H1 (cell line): ENCODE measurements at regions not wholly inside any gene's neighbourhood (a gene's known extent, or its start where the extent isn't known, plus 50 kb on each side); places are given as distances from the start of the nearest gene placed in this dataset.

Source experiments
- CTCF ChIA-PET: fragments of 300-600 bp; sonication (Branson Sonifier 250); formaldehyde crosslinking; loops from one replicate; lab custom pipeline; 2021; ENCODE audit not compliant: partially characterized antibody; lab: Charles Lee
- POLR2A ChIA-PET: fragments of 300-600 bp; sonication (Branson Sonifier 250); formaldehyde crosslinking; loops from one replicate; lab custom pipeline; 2021; ENCODE audit warnings: inconsistent platforms; ENCODE audit not compliant: partially characterized antibody; lab: Charles Lee
- DNase-seq, 2 experiments: peaks; one replicate each; pipeline versions ENCODE4 v3.0.0 to v3.0.0-alpha.2; 2010 to 2022; ENCODE audit warnings: low spot score in 2 of 2, low read depth in 1 of 2, mixed read lengths in 1 of 2
- FAIRE-seq: peaks from 2 replicates; lab custom pipeline; 2011; peaks lifted over from hg19 to GRCh38; lab: Jason Lieb, UNC
- H2AFZ ChIP-seq: 2 replicates; pipeline ENCODE4 v1.8.1; 2012; ENCODE audit warnings: low read length, inconsistent platforms
- H2AK5ac ChIP-seq: 2 replicates; pipeline ENCODE4 v1.6.1; 2013; ENCODE audit warnings: low read depth, low read length
- H2BK120ac ChIP-seq: replicated peaks from 2 replicates; pipeline ENCODE3; 2013; ENCODE audit warnings: low read depth, low read length, inconsistent platforms
- H2BK12ac ChIP-seq: 2 replicates; pipeline ENCODE4 v1.6.1; 2013; ENCODE audit warnings: low read depth, low read length
- H2BK15ac ChIP-seq: 2 replicates; pipeline ENCODE4 v1.6.1; 2013; ENCODE audit warnings: low read length
- H2BK20ac ChIP-seq: 2 replicates; pipeline ENCODE4 v1.6.1; 2013; ENCODE audit warnings: low read length
- H2BK5ac ChIP-seq: 2 replicates; pipeline ENCODE4 v1.6.1; 2013; ENCODE audit warnings: low read depth, low read length
- H3K14ac ChIP-seq: 2 replicates; pipeline ENCODE4 v1.6.1; 2013; ENCODE audit warnings: inconsistent platforms; ENCODE audit not compliant: insufficient read length
- H3K18ac ChIP-seq: 2 replicates; pipeline ENCODE4 v1.6.1; 2013; ENCODE audit warnings: low read length; ENCODE audit errors: extremely low read depth
- H3K23ac ChIP-seq: 2 replicates; pipeline ENCODE4 v1.6.1; 2013; ENCODE audit warnings: inconsistent platforms; ENCODE audit not compliant: insufficient read length
- H3K23me2 ChIP-seq: 2 replicates; pipeline ENCODE4 v1.6.1; 2013; ENCODE audit warnings: low read depth, low read length
- H3K27ac ChIP-seq: 2 replicates; pipeline ENCODE4 v1.6.1; 2011; ENCODE audit warnings: low read depth, low read length, inconsistent platforms
- H3K27me3 ChIP-seq, 4 experiments: replicated peaks in 1 of 4; 1 replicate in 1 of 4; 2 replicates in 3 of 4; pipeline versions ENCODE4 v1.6.1 to v1.8.1; 2011 to 2013; ENCODE audit warnings: low read length in 3 of 4, mild to moderate bottlenecking in 3 of 4, inconsistent platforms in 2 of 4, mixed read lengths in 2 of 4, moderate library complexity in 1 of 4; ENCODE audit not compliant: control insufficient read depth in 3 of 4, insufficient read depth in 3 of 4; ENCODE audit errors: extremely low read depth in 1 of 4
- H3K36me3 ChIP-seq, 4 experiments: 2 replicates each; pipeline versions ENCODE4 v1.6.1 to v1.8.1; 2011 to 2013; ENCODE audit warnings: mild to moderate bottlenecking in 4 of 4, low read length in 3 of 4, moderate library complexity in 2 of 4, control low read depth in 1 of 4, inconsistent platforms in 1 of 4; ENCODE audit not compliant: insufficient read depth in 4 of 4, control insufficient read depth in 2 of 4
- H3K4ac ChIP-seq: replicated peaks from 2 replicates; pipeline ENCODE3; 2013; ENCODE audit warnings: low read length, low read depth, mixed read lengths, inconsistent platforms; ENCODE audit not compliant: insufficient read length
- H3K4me1 ChIP-seq, 4 experiments: replicated peaks in 1 of 4; 1 replicate in 1 of 4; 2 replicates in 3 of 4; pipeline versions ENCODE4 v1.6.1 to v1.8.1; 2011 to 2013; ENCODE audit warnings: low read length in 3 of 4, inconsistent platforms in 2 of 4, mixed read lengths in 1 of 4; ENCODE audit not compliant: insufficient read depth in 4 of 4, control insufficient read depth in 3 of 4
- H3K4me2 ChIP-seq, 2 experiments: 2 replicates each; pipeline versions ENCODE4 v1.6.1 to v1.8.1; 2011 to 2013; ENCODE audit warnings: low read depth in 2 of 2, low read length in 2 of 2, control low read depth in 1 of 2, inconsistent platforms in 1 of 2, mild to moderate bottlenecking in 1 of 2; ENCODE audit not compliant: insufficient read depth in 1 of 2
- H3K4me3 ChIP-seq, 4 experiments: fragments of 200-600, 300-600 bp in 1 of 4; sonication (generic), shearing (Covaris generic), sonication (Bioruptor Twin) in 1 of 4; 2 replicates each; pipeline versions ENCODE4 v1.5.1 to v1.8.1; 2011 to 2016; ENCODE audit warnings: low read length in 4 of 4, low read depth in 3 of 4, control low read depth in 2 of 4, inconsistent platforms in 2 of 4, mild to moderate bottlenecking in 2 of 4, mixed read lengths in 1 of 4, moderate library complexity in 1 of 4; ENCODE audit not compliant: insufficient read depth in 2 of 4; ENCODE audit errors: extremely low read depth in 1 of 4
- H3K56ac ChIP-seq: replicated peaks from 2 replicates; pipeline ENCODE3; 2013; ENCODE audit warnings: low read depth, mild to moderate bottlenecking, mixed read lengths, low read length, inconsistent platforms; ENCODE audit not compliant: insufficient read length
- H3K79me1 ChIP-seq: 2 replicates; pipeline ENCODE4 v1.6.1; 2013; ENCODE audit warnings: low read depth, low read length, control low read depth
- H3K79me2 ChIP-seq, 2 experiments: 2 replicates each; pipeline versions ENCODE4 v1.6.1 to v1.8.1; 2012 to 2013; ENCODE audit warnings: low read length in 2 of 2, mild to moderate bottlenecking in 2 of 2, inconsistent platforms in 1 of 2; ENCODE audit not compliant: insufficient read depth in 2 of 2, control insufficient read depth in 1 of 2
- H3K9ac ChIP-seq, 4 experiments: replicated peaks in 1 of 4; 1 replicate in 1 of 4; 2 replicates in 3 of 4; pipeline versions ENCODE4 v1.6.1 to v1.8.1; 2011 to 2013; ENCODE audit warnings: low read depth in 3 of 4, low read length in 3 of 4, control low read depth in 2 of 4, mild to moderate bottlenecking in 2 of 4, moderate library complexity in 2 of 4, inconsistent platforms in 1 of 4; ENCODE audit errors: extremely low read depth in 1 of 4
- H3K9me3 ChIP-seq, 2 experiments: 2 replicates each; pipeline versions ENCODE4 v1.6.1 to v1.8.1; 2012 to 2013; ENCODE audit warnings: mild to moderate bottlenecking in 2 of 2, moderate library complexity in 2 of 2, control low read depth in 1 of 2, inconsistent platforms in 1 of 2, low read depth in 1 of 2, low read length in 1 of 2, mixed read lengths in 1 of 2; ENCODE audit not compliant: insufficient read depth in 2 of 2
- H4K20me1 ChIP-seq, 2 experiments: replicated peaks in 1 of 2; 2 replicates each; pipeline versions ENCODE3 to v1.8.1; 2011 to 2013; ENCODE audit warnings: inconsistent platforms in 2 of 2, low read length in 2 of 2, mild to moderate bottlenecking in 1 of 2; ENCODE audit not compliant: insufficient read depth in 2 of 2, control insufficient read depth in 1 of 2
- H4K5ac ChIP-seq: 2 replicates; pipeline ENCODE4 v1.6.1; 2013; ENCODE audit warnings: low read length, low read depth, mixed read lengths, inconsistent platforms; ENCODE audit not compliant: insufficient read length
- H4K8ac ChIP-seq: 2 replicates; pipeline ENCODE4 v1.8.0; 2013; ENCODE audit warnings: mild to moderate bottlenecking, moderate library complexity, low read length, inconsistent platforms; ENCODE audit not compliant: insufficient read depth; ENCODE audit errors: extremely low read depth
- H4K91ac ChIP-seq: replicated peaks from 2 replicates; pipeline ENCODE3; 2013; ENCODE audit warnings: low read length, mixed read lengths, inconsistent platforms; ENCODE audit not compliant: insufficient read length
- ASH2L ChIP-seq: fragments of 200-600, 300-600 bp; sonication (generic); IDR thresholded peaks from one replicate; pipeline ENCODE4 v1.7.1; 2017; ENCODE audit warnings: low read length
- CBX8 ChIP-seq: fragments of 300-800, 300-1000 bp; sonication (generic); IDR thresholded peaks from 2 replicates; pipeline ENCODE4 v1.7.1; 2016; ENCODE audit warnings: low read depth, low read length, borderline replicate concordance
- CREB1 ChIP-seq: IDR thresholded peaks from 2 replicates; pipeline ENCODE4 v1.6.1; 2012; ENCODE audit warnings: inconsistent platforms
- CTBP2 ChIP-seq: IDR thresholded peaks from 2 replicates; pipeline ENCODE4 v1.7.0; 2011; ENCODE audit warnings: borderline replicate concordance, mild to moderate bottlenecking, moderate library complexity, mixed read lengths, low read length; ENCODE audit not compliant: insufficient read depth, insufficient read length
- EZH2 ChIP-seq: fragments of 200-600 bp; sonication (generic); IDR thresholded peaks from 2 replicates; pipeline ENCODE4 v1.7.1; 2012; ENCODE audit warnings: low read depth, mild to moderate bottlenecking, moderate library complexity, low read length, inconsistent platforms; ENCODE audit not compliant: severe bottlenecking
- JUND ChIP-seq: IDR thresholded peaks from 2 replicates; pipeline ENCODE4 v1.6.1; 2011; ENCODE audit warnings: mild to moderate bottlenecking, improper control_type of control experiment, low read length
- MAFK ChIP-seq: IDR thresholded peaks from 2 replicates; pipeline ENCODE4 v1.6.1; 2012; ENCODE audit warnings: low read depth, mild to moderate bottlenecking, improper control_type of control experiment, low read length
- POLR2AphosphoS5 ChIP-seq: IDR thresholded peaks from 2 replicates; pipeline ENCODE4 v1.6.1; 2011; ENCODE audit warnings: low read depth, low read length
- RNF2 ChIP-seq: fragments of 200-900, 300-1000 bp; sonication (generic); IDR thresholded peaks from 2 replicates; pipeline ENCODE4 v1.7.1; 2016; ENCODE audit warnings: borderline replicate concordance, low read depth, mild to moderate bottlenecking, antibody characterized with exemption, low read length; ENCODE audit not compliant: poor library complexity, severe bottlenecking; ENCODE audit errors: missing control alignments
- RXRA ChIP-seq: IDR thresholded peaks from 2 replicates; pipeline ENCODE4 v1.6.1; 2011; ENCODE audit warnings: low read depth, mild to moderate bottlenecking, low read length, moderate library complexity; ENCODE audit not compliant: insufficient read depth
- SIRT6 ChIP-seq: IDR thresholded peaks from one replicate; pipeline ENCODE4 v1.7.1; 2012; ENCODE audit warnings: low read length, inconsistent platforms
- SP2 ChIP-seq: IDR thresholded peaks from 2 replicates; pipeline ENCODE4 v1.6.1; 2012; ENCODE audit warnings: mild to moderate bottlenecking, low read length, inconsistent platforms
- SP4 ChIP-seq: IDR thresholded peaks from 2 replicates; pipeline ENCODE4 v1.6.1; 2012; ENCODE audit warnings: low read length, inconsistent platforms
- TAF1 ChIP-seq: IDR thresholded peaks from 2 replicates; pipeline ENCODE4 v1.6.1; 2011; ENCODE audit warnings: mild to moderate bottlenecking, low read depth, low read length
- WGBS, 2 experiments: shearing (Covaris generic) in 1 of 2; methylation state at CpG; one replicate each; pipeline versions ENCODE4 v1.1.6 to v1.1.7; 2013 to 2015; ENCODE audit warnings: low lambda C conversion rate in 2 of 2, mixed read lengths in 2 of 2, inconsistent platforms in 1 of 2, low coverage in 1 of 2, missing lambda C conversion rate in 1 of 2; ENCODE audit not compliant: insufficient replicate concordance in 2 of 2, insufficient coverage in 1 of 2, insufficient read length in 1 of 2; ENCODE audit errors: extremely low coverage in 1 of 2, missing lambda C conversion rate in 1 of 2; 5-methylcytosine and 5-hydroxymethylcytosine counted together
- TF ChIP-seq, protein P1 (sequence below): IDR thresholded peaks from 2 replicates; pipeline ENCODE4 v1.6.1; 2012; ENCODE audit warnings: inconsistent platforms

DNA sequence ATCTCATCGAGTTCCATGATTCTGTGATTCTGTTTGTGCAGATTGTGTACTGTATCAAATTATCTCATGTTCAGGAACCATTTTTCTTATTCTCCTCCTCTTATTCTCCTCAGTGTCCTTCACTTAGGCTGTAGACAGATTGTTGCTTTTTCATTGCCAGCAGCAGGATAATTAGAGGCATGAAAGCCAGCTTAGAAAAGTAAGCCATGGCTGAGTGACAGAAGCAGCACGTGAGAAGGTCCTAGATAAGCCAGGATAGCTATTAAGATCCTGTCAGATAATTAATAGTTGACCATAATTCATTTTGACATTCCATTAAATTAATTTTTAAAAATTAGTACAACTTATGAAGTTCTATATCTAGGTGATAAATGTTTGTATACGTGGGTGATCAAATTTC lies 60.8 kb upstream of the PRKACB start:
- no peak overlapping the region for H4K8ac ChIP-seq
- H3K79me2 ChIP-seq: peaks cover 0 to 32% of the 10 kb centered on the region in 2 experiments; a peak in 2 of 4 replicates
- H3K9me3 ChIP-seq: no peaks in the 10 kb centered on the region
- H3K23ac ChIP-seq: no peak overlapping the region
- H3K27me3 ChIP-seq: no peaks in the 10 kb centered on the region
- 0 out of 2 replicates have a peak, but pooled peaks cover 3% of the 10 kb centered on the region for H3K79me1 ChIP-seq
- CTCF ChIA-PET: no interaction called here
- H3K4me2 ChIP-seq: no peak overlapping the region
- H2BK20ac ChIP-seq: no peak overlapping the region
- H2BK120ac ChIP-seq: no peak overlapping the region
- no peak overlapping the region for H2BK12ac ChIP-seq
- no peaks in the 10 kb centered on the region for H3K36me3 ChIP-seq
- H3K18ac ChIP-seq: no peak overlapping the region
- H3K4ac ChIP-seq: no peak overlapping the region
- H3K56ac ChIP-seq: no peak overlapping the region
- WGBS, 2 experiments: 68% methylated on average over 3 of the region's 3 CpGs; no CpG with 5 or more reads in 1 of the 2 experiments
- no peak overlapping the region for H3K27ac ChIP-seq
- no peak overlapping the region for H4K91ac ChIP-seq
- no peak for DNase-seq
- no peaks in the 10 kb centered on the region; a peak in 2 of 7 replicates for H3K4me1 ChIP-seq
- H3K23me2 ChIP-seq: 0 out of 2 replicates have a peak, but pooled peaks cover 4% of the 10 kb centered on the region
- no peak for FAIRE-seq
- no peaks in the 10 kb centered on the region for H4K20me1 ChIP-seq
- no peak overlapping the region for H4K5ac ChIP-seq
- H2AFZ ChIP-seq: no peak overlapping the region
- H2BK5ac ChIP-seq: no peak overlapping the region
- no peak overlapping the region for H2BK15ac ChIP-seq
- no peak overlapping the region for H3K4me3 ChIP-seq
- H3K9ac ChIP-seq: no peak overlapping the region
- no peak overlapping the region for H3K14ac ChIP-seq
- POLR2A ChIA-PET: no interaction called here
- H2AK5ac ChIP-seq: no peak overlapping the region
- TF ChIP-seq POLR2AphosphoS5 (no peak), JUND (no peak), RNF2 (no peak), CTBP2 (no peak), RXRA (no peak), EZH2 (no peak), SP4 (no peak), CBX8 (no peak), SIRT6 (no peak), CREB1 (no peak), ASH2L (no peak), MAFK (no peak), SP2 (no peak), TAF1 (no peak)
- TF ChIP-seq, protein P1, sequence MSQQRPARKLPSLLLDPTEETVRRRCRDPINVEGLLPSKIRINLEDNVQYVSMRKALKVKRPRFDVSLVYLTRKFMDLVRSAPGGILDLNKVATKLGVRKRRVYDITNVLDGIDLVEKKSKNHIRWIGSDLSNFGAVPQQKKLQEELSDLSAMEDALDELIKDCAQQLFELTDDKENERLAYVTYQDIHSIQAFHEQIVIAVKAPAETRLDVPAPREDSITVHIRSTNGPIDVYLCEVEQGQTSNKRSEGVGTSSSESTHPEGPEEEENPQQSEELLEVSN: no peak
